PC-9 (cell line): ENCODE measurements at regions not wholly inside any gene's neighbourhood (a gene's known extent, or its start where the extent isn't known, plus 50 kb on each side); places are given as distances from the start of the nearest gene placed in this dataset.

Experiments
- CTCF ChIP-seq: fragments of 200-600 bp; sonication (generic); conservative IDR thresholded peaks from 2 replicates; pipeline ENCODE4 v1.6.1; 2017; ENCODE audit warnings: mixed run types, antibody characterized with exemption, mild to moderate bottlenecking, moderate library complexity
- EZH2 ChIP-seq: fragments of 200-600 bp; sonication (generic); IDR thresholded peaks from 2 replicates; pipeline ENCODE4 v1.8.0; 2017; ENCODE audit warnings: antibody characterized with exemption, low read depth

GRCh38 chr10:105605918-105606317 lies 964.8 kb downstream of the SORCS3 start:
- TF ChIP-seq CTCF: no peak
- no peak for TF ChIP-seq EZH2
